Prostate gland (tissue), 2 donors: ENCODE measurements at regions not wholly inside any gene's neighbourhood (a gene's known extent, or its start where the extent isn't known, plus 50 kb on each side); places are given as distances from the start of the nearest gene placed in this dataset.

ENCODE experiments used
- DNase-seq: peaks from one replicate; pipeline ENCODE4 v3.0.0-alpha.2; 2019; ENCODE audit warnings: low spot score
- H3K27ac ChIP-seq, 2 donors: fragments of 200-600 bp; sonication (generic); 2 replicates each; pipeline ENCODE4 v1.5.1; 2017 to 2019
- H3K27me3 ChIP-seq: fragments of 200-600 bp; sonication (generic); replicated peaks from 2 replicates; pipeline ENCODE4 v1.5.1; 2019; ENCODE audit not compliant: insufficient read depth
- H3K36me3 ChIP-seq, 2 donors: fragments of 200-600 bp; sonication (generic); 1 replicate in 1 of 2; 2 replicates in 1 of 2; pipeline versions ENCODE4 v1.5.1 to v1.8.1; 2017 to 2019
- H3K4me1 ChIP-seq: fragments of 200-600 bp; sonication (generic); replicated peaks from 2 replicates; pipeline ENCODE4 v1.5.1; 2019
- H3K4me3 ChIP-seq, 2 donors: fragments of 200-600 bp; sonication (generic); 2 replicates each; pipeline ENCODE4 v1.5.1; 2017 to 2019
- H3K9me3 ChIP-seq: fragments of 200-600 bp; sonication (generic); 2 replicates; pipeline ENCODE4 v1.5.1; 2017
- POLR2A ChIP-seq: fragments of 450-650 bp; IDR thresholded peaks from one replicate; pipeline ENCODE4 v1.6.1; 2016; ENCODE audit warnings: antibody characterized with exemption, mild to moderate bottlenecking
- POLR2AphosphoS5 ChIP-seq: sonication (generic); formaldehyde crosslinking; IDR thresholded peaks from one replicate; pipeline ENCODE4 v1.6.1; 2017; ENCODE audit warnings: antibody characterized with exemption
- WGBS: methylation state at CpG from one replicate; pipeline ENCODE4 v1.1.5; 2018; 5-methylcytosine and 5-hydroxymethylcytosine counted together
- intact Hi-C: fragments of 100-400 bp; cut with DNase I; formaldehyde crosslinking; loops from one replicate; pipeline ENCODE4 v1.14.2; 2022
- TF ChIP-seq, protein P1 (sequence below), 4 experiments: fragments of 200-600 bp in 2 of 4; fragments of 450-650 bp in 2 of 4; sonication (generic) in 2 of 4; IDR thresholded peaks; 1 replicate in 3 of 4; 2 replicates in 1 of 4; pipeline ENCODE4 v1.5.1; 2016 to 2019; ENCODE audit warnings: antibody characterized with exemption in 4 of 4, mild to moderate bottlenecking in 2 of 4, moderate library complexity in 2 of 4

DNA sequence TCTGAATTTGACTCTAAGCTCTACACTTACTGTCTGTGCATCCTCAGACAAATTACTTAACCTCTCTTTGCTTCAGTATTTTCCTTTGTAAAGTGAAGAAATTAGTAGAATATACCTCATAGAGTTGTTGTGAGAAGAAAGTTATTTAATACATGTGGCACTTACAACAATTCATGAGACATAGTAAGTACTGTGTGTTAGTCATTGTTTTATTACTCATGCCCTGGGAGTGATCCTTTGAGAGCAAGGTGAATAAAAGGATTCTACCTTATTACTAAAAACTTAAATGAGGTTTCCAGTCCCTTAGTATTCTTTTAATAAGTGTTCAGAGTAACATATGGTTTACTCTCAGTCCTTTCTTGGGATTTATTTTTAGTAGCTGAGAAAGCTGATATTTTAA is 233.6 kb upstream of the MAP3K7 start:
- Histone ChIP-seq H3K4me3 (no peak overlapping the region), H3K9me3 (no peaks in the 10 kb centered on the region), H3K36me3 (no peaks in the 10 kb centered on the region), H3K27me3 (no peaks in the 10 kb centered on the region), H3K27ac (no peak overlapping the region), H3K4me1 (no peaks in the 10 kb centered on the region)
- no peak for DNase-seq
- TF ChIP-seq, protein P1, sequence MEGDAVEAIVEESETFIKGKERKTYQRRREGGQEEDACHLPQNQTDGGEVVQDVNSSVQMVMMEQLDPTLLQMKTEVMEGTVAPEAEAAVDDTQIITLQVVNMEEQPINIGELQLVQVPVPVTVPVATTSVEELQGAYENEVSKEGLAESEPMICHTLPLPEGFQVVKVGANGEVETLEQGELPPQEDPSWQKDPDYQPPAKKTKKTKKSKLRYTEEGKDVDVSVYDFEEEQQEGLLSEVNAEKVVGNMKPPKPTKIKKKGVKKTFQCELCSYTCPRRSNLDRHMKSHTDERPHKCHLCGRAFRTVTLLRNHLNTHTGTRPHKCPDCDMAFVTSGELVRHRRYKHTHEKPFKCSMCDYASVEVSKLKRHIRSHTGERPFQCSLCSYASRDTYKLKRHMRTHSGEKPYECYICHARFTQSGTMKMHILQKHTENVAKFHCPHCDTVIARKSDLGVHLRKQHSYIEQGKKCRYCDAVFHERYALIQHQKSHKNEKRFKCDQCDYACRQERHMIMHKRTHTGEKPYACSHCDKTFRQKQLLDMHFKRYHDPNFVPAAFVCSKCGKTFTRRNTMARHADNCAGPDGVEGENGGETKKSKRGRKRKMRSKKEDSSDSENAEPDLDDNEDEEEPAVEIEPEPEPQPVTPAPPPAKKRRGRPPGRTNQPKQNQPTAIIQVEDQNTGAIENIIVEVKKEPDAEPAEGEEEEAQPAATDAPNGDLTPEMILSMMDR (IDR thresholded peaks at IDR 0.05) = no peak
- TF ChIP-seq POLR2AphosphoS5 = no peak
- TF ChIP-seq POLR2A = no peak
- intact Hi-C loops = no loop called here

DNA sequence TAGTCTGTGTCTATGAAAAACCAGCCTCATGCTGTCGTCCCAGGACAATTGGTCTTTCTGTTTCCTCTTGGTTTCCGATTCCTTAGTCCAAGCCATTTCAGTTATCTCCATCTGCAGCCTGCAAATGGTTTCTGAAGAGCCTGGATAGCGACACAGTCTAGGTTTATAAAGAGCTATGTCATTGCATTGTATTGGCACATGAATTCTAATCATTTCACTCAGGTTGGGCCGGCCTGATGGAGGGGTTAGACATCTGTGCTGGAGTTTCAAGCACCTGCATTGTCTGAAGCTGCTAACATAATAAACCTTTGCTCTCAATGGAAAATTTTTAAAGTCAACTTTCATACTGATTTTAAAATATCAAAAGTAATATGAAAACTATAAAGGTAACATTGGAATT is 232.6 kb upstream of the MAP3K7 start:
- no peak for DNase-seq
- TF ChIP-seq, protein P1 (IDR thresholded peaks at IDR 0.05) = no peak
- no peak for TF ChIP-seq POLR2AphosphoS5
- TF ChIP-seq POLR2A = no peak
- Histone ChIP-seq H3K4me3 (no peak overlapping the region), H3K9me3 (no peaks in the 10 kb centered on the region), H3K27me3 (no peaks in the 10 kb centered on the region), H3K27ac (no peak overlapping the region), H3K36me3 (no peaks in the 10 kb centered on the region), H3K4me1 (no peaks in the 10 kb centered on the region)
- intact Hi-C loops = no loop called here
- WGBS = 83% methylated on average over 4 of the region's 4 CpGs

- TF ChIP-seq POLR2A = no peak
- TF ChIP-seq, protein P1 (IDR thresholded peaks at IDR 0.05) = no peak
- TF ChIP-seq POLR2AphosphoS5 = no peak
- no peak for DNase-seq
- Histone ChIP-seq H3K4me1 (no peaks in the 10 kb centered on the region), H3K4me3 (no peak overlapping the region), H3K27ac (no peak overlapping the region), H3K27me3 (no peaks in the 10 kb centered on the region), H3K36me3 (no peaks in the 10 kb centered on the region), H3K9me3 (no peaks in the 10 kb centered on the region)
- intact Hi-C loops = no loop called here
These were observed 231.3 kb upstream of the MAP3K7 start for GRCh38 chr6:90818163-90818562.

DNA sequence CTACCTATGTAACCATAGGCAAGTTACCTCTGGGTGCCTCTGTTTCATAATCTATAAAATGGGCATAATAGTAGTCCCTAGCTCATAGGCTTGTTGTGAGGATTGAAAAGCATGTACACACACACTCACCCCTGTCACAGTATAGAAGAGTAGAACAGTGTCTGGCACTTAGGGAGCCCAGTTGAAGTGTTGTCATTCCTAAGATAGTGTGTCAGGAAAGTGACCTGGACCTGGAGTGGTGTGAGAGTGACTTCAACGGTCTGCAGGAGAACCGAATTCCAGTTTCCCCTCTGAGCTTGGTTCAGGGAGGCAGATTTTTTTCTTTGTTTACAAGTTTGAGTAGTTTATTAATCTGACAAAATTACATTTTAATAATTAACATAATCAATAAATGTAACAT is 229.9 kb upstream of the MAP3K7 start:
- no peak overlapping the region for H3K4me3 ChIP-seq
- no peaks in the 10 kb centered on the region for H3K27me3 ChIP-seq
- no peak for DNase-seq
- H3K36me3 ChIP-seq = no peaks in the 10 kb centered on the region
- intact Hi-C loops = no loop called here
- no peak for TF ChIP-seq POLR2A
- no peak for TF ChIP-seq POLR2AphosphoS5
- TF ChIP-seq, protein P1 (IDR thresholded peaks at IDR 0.05) = no peak
- no peak overlapping the region for H3K27ac ChIP-seq
- no peaks in the 10 kb centered on the region for H3K4me1 ChIP-seq
- 90% methylated on average over 2 of the region's 2 CpGs for WGBS
- no peaks in the 10 kb centered on the region for H3K9me3 ChIP-seq

GRCh38 chr6:90811596-90812226 is 224.8 kb upstream of the MAP3K7 start:
- 69% methylated on average over 11 of the region's 11 CpGs for WGBS
- H3K36me3 ChIP-seq = no peaks in the 10 kb centered on the region
- no peaks in the 10 kb centered on the region for H3K27me3 ChIP-seq
- H3K27ac ChIP-seq = no peak overlapping the region
- intact Hi-C loops = no loop called here
- no peak for DNase-seq
- TF ChIP-seq, protein P1 (IDR thresholded peaks at IDR 0.05) = no peak
- no peak for TF ChIP-seq POLR2A
- TF ChIP-seq POLR2AphosphoS5 = no peak
- H3K4me3 ChIP-seq = no peak overlapping the region
- H3K4me1 ChIP-seq = no peaks in the 10 kb centered on the region
- no peaks in the 10 kb centered on the region for H3K9me3 ChIP-seq
